ENCODE measurements at regions not wholly inside any gene's neighbourhood (a gene's known extent, or its start where the extent isn't known, plus 50 kb on each side); places are given as distances from the start of the nearest gene placed in this dataset.

- Histone ChIP-seq H3K4me1 (ENCODE audit: control insufficient read depth in 2 of 2, insufficient read depth in 2 of 2, low read length in 2 of 2) (peaks cover 14 to 23% of the 10 kb centered on the region in 2 donors), H4K20me1 (ENCODE audit: control insufficient read depth, insufficient read depth, low read length, poor library complexity, severe bottlenecking) (no peaks in the 10 kb centered on the region), H3K9ac (ENCODE audit: low read length) (no peak overlapping the region), H3K9me3 (ENCODE audit: control extremely low read depth in 1 of 3, control insufficient read depth in 2 of 3, insufficient read depth in 1 of 3, low read length in 2 of 3) (peaks cover 0 to 5% (median 0%) of the 10 kb centered on the region in 3 donors), H3K27me3 (replicated peaks in 1 of 4; ENCODE audit: control extremely low read depth in 1 of 4, control insufficient read depth in 3 of 4, insufficient read depth in 4 of 4, low read length in 3 of 4) (no peaks in the 10 kb centered on the region), H3K27ac (ENCODE audit: low read length in 2 of 2) (no peak overlapping the region), H3K4me2 (replicated peaks; ENCODE audit: low read depth, low read length, poor library complexity, severe bottlenecking) (no peak overlapping the region), H2AFZ (ENCODE audit: insufficient read depth, low read depth, low read length, poor library complexity, severe bottlenecking) (no peak overlapping the region), H3K4me3 (ENCODE audit: control extremely low read depth in 1 of 5, extremely low read depth in 1 of 5, insufficient read depth in 1 of 5, low read depth in 2 of 5, low read length in 4 of 5) (no peak overlapping the region), H3K36me3 (replicated peaks in 1 of 2; ENCODE audit: control extremely low read depth in 1 of 2, control insufficient read depth in 1 of 2, extremely low read depth in 1 of 2, insufficient read depth in 2 of 2, low read length in 1 of 2) (no peaks in the 10 kb centered on the region), H3K79me2 (ENCODE audit: control insufficient read depth, insufficient read depth, low read length) (no peaks in the 10 kb centered on the region)
- TF ChIP-seq CTCF (IDR thresholded peaks at IDR 0.05) (no peak), EZH2 (IDR thresholded peaks at IDR 0.05; ENCODE audit: borderline replicate concordance, insufficient read depth, low read depth, low read length, poor library complexity, severe bottlenecking) (no peak)
- H3K27ac Mint-ChIP-seq: no peak overlapping the region
- no peaks in the 10 kb centered on the region for H3K27me3 Mint-ChIP-seq
- ChIA-PET CTCF (no interaction called here), POLR2A (no interaction called here)
- H3K9me3 Mint-ChIP-seq (ENCODE audit: insufficient read depth): no peaks in the 10 kb centered on the region
- no peak for ATAC-seq (ENCODE audit: low read depth)
- no peak for DNase-seq
- WGBS (ENCODE audit: insufficient coverage): 91% methylated on average over 9 of the region's 12 CpGs
- peaks cover 9% of the 10 kb centered on the region for H3K4me1 Mint-ChIP-seq
- intact Hi-C loops (cut with micrococcal nuclease): no loop called here
- no peak overlapping the region for H3K4me3 Mint-ChIP-seq
These were observed 122.3 kb downstream of the PTPRS start for GRCh38 chr19:5218255-5218855.

GRCh38 chr19:5217171-5217570 lies 123.4 kb downstream of the PTPRS start:
- H3K4me1 Mint-ChIP-seq: peaks cover 9% of the 10 kb centered on the region
- ATAC-seq (ENCODE audit: low read depth): no peak
- peaks cover 0 to 5% (median 0%) of the 10 kb centered on the region in 3 donors for H3K9me3 ChIP-seq (ENCODE audit: control extremely low read depth in 1 of 3, control insufficient read depth in 2 of 3, insufficient read depth in 1 of 3, low read length in 2 of 3)
- intact Hi-C loops (cut with micrococcal nuclease): no loop called here
- no peak for DNase-seq
- no peaks in the 10 kb centered on the region for H3K27me3 Mint-ChIP-seq
- H3K4me1 ChIP-seq (ENCODE audit: control insufficient read depth in 2 of 2, insufficient read depth in 2 of 2, low read length in 2 of 2): peaks cover 14 to 23% of the 10 kb centered on the region in 2 donors
- H3K27ac Mint-ChIP-seq: no peak overlapping the region
- H3K27ac ChIP-seq (ENCODE audit: low read length in 2 of 2): no peak overlapping the region
- no peaks in the 10 kb centered on the region for H3K36me3 ChIP-seq (replicated peaks in 1 of 2; ENCODE audit: control extremely low read depth in 1 of 2, control insufficient read depth in 1 of 2, extremely low read depth in 1 of 2, insufficient read depth in 2 of 2, low read length in 1 of 2)
- H3K79me2 ChIP-seq (ENCODE audit: control insufficient read depth, insufficient read depth, low read length): no peaks in the 10 kb centered on the region
- no peaks in the 10 kb centered on the region for H3K27me3 ChIP-seq (replicated peaks in 1 of 4; ENCODE audit: control extremely low read depth in 1 of 4, control insufficient read depth in 3 of 4, insufficient read depth in 4 of 4, low read length in 3 of 4)
- TF ChIP-seq EZH2 (IDR thresholded peaks at IDR 0.05; ENCODE audit: borderline replicate concordance, insufficient read depth, low read depth, low read length, poor library complexity, severe bottlenecking): no peak
- TF ChIP-seq CTCF (IDR thresholded peaks at IDR 0.05): no peak
- ChIA-PET CTCF (interaction anchor here (0.7 kb wide), 1 partner anchor 65 kb away, joined by 3 read pairs; no protein-coding TSS in a partner anchor), POLR2A (no interaction called here)
- H3K9ac ChIP-seq (ENCODE audit: low read length): no peak overlapping the region
- no peaks in the 10 kb centered on the region for H3K9me3 Mint-ChIP-seq (ENCODE audit: insufficient read depth)
- peak overlapping the region; percentile 59 for H2AFZ ChIP-seq (ENCODE audit: insufficient read depth, low read depth, low read length, poor library complexity, severe bottlenecking)
- peak overlapping the region; percentile 69 for H3K4me2 ChIP-seq (replicated peaks; ENCODE audit: low read depth, low read length, poor library complexity, severe bottlenecking)
- no peaks in the 10 kb centered on the region for H4K20me1 ChIP-seq (ENCODE audit: control insufficient read depth, insufficient read depth, low read length, poor library complexity, severe bottlenecking)
- no peak overlapping the region for H3K4me3 Mint-ChIP-seq
- H3K4me3 ChIP-seq (ENCODE audit: control extremely low read depth in 1 of 5, extremely low read depth in 1 of 5, insufficient read depth in 1 of 5, low read depth in 2 of 5, low read length in 4 of 5): peak overlapping the region in 1 of 5 experiments; percentile 35
- WGBS (ENCODE audit: insufficient coverage): 93% methylated on average over 3 of the region's 4 CpGs
